SKM-1 (cell line): ENCODE measurements at regions not wholly inside any gene's neighbourhood (a gene's known extent, or its start where the extent isn't known, plus 50 kb on each side); places are given as distances from the start of the nearest gene placed in this dataset.

Source experiments
- DNase-seq: peaks from one replicate; lab custom pipeline; 2025; ENCODE audit not compliant: unreplicated experiment; lab: John Stamatoyannopoulos, UW

DNA sequence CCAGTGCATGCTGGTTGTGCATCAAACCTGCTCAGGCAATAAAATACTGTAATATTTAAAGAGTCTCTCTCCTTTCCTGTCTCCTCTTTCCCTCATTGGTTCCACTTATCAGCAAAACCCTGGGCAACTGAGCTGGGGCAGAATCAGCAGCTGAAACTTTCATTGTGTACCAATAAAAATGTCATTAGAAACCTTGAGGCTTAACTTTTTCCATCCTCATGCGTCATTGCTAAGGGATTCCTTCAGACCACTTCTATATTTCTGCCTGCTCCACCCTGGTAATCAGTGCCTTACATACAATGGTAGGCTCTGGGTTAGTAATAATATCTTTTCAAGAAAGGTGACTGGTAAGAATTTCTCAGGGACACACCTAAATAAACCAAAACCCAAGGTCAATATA, 880.3 kb downstream of the RPA4 start:
- DNase-seq = no peak

- no peak for DNase-seq
These were observed 882.9 kb downstream of the RPA4 start for GRCh38 chrX:97766501-97767095.

- no peak for DNase-seq
These were observed 903.6 kb downstream of the RPA4 start for GRCh38 chrX:97787311-97787710.

DNA sequence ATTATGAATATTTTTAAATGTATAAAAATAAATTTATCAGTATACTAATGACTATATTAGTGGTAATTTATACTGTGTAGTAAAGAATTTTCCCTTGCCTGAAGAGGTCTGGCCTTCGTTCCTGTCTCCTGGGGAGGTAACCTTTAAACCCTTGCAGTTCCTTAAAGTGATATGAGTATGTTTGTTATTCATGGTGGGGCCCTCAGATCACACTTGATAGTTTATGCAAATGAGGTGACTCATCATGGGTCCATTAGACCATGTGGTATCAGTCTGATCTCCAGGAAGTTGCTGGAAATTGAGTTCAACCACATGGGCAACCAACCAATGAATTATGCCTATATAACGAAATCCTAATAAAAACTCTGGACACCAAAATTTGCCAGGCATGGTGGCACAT, 904.1 kb downstream of the RPA4 start:
- no peak for DNase-seq

DNA sequence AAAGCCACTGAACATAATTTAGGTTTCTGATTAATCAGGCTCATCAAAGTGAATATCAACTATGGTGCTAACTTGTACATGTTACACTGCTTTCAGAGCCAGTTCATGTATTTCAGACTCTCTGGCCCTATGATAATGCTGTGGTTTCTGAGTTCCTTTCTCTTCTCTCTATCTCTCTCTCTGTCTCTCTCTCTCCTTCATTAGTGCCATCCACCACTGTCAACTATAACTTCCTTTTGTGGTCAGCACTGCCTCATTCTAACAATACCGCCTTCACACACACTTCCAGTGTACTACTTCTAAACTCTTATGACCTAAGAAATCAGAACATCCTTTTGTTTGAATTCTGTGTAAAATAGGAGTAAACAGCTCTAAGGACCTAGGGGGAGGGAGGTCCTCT, 907.1 kb downstream of the RPA4 start:
- DNase-seq = no peak

GRCh38 chrX:97797076-97797475, 913.4 kb downstream of the RPA4 start:
- no peak for DNase-seq

- DNase-seq = no peak
These were observed 922.5 kb downstream of the RPA4 start for GRCh38 chrX:97806238-97806637.

DNA sequence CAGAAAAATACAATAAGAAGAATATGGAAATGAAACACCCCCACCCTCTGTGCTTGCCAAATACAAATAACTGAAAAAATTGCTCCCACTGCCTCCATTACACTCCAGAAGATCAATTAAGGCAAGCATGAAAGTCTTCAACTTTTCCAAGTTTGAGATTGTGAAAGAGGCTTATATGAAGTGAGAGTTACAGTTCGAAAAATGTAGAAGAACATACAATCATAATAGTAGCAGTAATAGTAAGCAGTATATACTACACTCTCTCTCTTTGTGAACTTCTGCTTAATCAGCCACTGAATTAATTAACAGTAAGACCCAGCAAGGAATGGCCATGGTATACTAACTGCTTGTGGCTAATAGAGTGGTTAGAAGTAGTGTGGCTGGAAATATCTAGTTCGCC, 923.2 kb downstream of the RPA4 start:
- no peak for DNase-seq

DNA sequence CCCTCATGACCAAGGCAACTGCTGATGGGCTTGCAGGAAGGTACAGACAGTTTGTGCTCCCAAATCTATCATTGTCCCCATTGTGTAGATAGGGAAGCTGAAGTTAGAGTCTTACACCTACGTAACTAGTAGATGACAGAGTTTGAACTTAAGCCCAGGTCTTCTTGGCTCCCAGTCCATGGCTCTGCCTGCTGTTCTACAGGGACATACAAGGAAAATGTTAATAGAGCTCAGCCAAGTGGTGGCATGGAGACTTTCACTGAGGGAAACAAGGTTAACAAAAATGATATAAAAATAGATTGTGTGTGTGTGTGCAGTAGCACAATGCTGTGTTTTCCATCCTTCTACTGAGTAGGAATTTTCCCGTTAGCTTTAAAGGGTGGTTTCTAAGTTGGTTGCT, 936.5 kb downstream of the RPA4 start:
- no peak for DNase-seq

- DNase-seq = no peak
These were observed 944.8 kb downstream of the RPA4 start for GRCh38 chrX:97828471-97828870.

GRCh38 chrX:97835969-97836368, 952.3 kb downstream of the RPA4 start:
- no peak for DNase-seq

DNA sequence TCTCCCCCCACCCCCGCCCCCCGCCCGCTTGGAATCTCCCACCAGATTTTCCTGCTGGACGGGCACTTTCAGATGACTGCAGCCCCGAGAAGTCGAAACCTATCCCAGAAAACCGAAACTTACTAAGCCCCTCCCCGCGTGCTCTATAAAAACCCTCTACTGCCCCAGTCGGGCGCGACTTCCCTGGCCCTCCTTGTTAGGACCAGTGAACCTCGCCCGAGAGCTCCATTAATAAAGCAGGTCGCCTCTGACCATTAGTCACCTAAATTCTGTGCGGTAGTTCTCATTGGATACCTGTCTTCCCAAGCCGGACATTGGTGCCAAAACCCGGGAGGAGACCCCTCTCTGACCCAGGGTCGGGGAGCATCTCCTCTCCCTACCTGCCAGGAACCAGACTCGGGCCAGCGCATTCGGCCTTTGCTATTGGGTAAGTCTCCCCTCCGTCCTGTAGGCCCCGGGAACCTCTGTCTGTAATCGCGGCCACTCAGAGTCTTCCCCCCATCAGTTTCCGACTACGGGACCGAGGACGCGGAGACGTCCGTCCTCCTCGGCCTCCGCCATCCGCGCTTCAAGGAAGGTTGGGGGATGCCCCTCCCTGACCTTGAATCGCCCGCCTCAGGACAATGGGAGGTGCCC, 958.0 kb downstream of the RPA4 start:
- no peak for DNase-seq

DNA sequence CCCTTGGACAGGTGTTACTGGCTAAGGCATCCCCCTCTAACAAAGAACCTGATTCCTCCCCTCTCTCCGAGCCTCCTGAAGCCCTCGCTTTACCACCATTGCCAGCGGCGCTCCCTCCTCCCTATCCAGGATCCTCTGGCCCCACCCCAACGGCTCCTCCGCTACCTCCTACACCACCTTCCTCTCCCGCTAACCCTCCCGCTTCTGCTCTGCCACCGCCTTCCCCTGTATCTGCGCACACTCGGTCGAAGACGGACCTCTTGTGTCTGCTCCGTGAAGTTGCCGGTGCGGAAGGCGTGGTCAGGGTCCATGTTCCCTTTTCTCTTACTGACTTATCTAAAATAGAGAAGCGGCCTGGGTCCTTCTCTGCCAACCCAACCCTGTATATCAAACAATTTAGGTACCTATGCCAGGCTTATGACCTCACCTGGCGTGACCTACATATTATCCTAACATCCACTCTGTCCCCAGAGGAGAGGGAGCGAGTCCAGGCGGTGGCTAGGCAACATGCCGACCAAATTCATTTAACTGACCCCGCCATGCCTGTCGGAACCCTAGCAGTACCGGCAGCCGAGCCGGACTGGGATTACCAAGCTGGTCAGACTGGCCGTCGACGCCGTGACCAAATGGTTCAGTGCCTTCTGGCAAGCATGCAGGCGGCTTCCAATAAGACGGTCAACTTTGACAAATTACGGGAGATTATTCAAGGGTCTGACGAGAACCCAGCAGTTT, 958.9 kb downstream of the RPA4 start:
- no peak for DNase-seq

DNA sequence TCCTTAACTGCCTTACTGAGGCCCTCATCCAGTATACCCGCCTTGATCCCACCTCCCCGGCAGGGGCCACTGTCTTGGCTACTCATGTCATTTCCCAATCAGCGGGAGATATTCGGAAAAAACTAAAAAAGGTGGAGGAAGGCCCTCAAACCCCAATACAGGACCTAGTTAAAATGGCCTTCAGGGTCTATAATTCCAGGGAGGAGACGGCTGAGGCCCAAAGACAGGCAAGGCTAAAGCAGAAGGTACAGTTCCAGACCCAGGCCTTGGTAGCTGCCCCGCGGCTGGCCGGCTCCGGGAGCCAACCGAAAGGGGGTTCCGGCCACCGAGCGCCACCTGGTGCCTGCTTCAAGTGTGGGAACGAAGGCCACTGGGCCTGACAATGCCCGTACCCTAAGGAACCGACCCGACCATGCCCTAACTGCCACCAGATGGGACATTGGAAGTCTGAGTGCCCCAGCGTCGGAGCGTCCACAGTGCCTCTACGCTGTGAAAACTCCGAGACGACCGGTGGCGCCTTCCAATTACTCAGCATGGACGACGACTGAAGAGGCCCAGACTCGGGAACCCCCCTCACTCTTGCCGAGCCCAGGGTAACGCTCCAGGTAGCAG, 959.6 kb downstream of the RPA4 start:
- no peak for DNase-seq

- no peak for DNase-seq
These were observed 960.5 kb downstream of the RPA4 start for GRCh38 chrX:97844161-97844560.

GRCh38 chrX:97844943-97845342, 961.2 kb downstream of the RPA4 start:
- DNase-seq = no peak

DNA sequence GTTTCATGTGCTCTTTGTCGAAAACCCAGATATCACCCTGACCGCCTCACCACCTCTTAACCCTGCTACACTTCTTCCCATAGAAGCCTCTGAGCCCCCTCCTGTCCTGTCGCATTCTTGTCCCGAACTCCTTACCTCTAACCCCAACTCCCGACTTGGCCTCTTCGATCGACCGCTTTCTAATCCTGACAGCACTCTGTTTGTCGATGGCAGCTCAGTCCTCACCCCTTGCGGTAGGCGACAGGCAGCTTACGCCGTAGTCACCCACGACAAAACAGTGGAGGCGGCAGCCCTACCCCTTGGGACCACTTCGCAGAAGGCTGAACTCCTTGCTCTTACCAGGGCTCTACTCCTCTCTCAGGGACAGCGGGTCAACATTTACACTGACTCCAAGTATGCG, 961.7 kb downstream of the RPA4 start:
- no peak for DNase-seq

DNA sequence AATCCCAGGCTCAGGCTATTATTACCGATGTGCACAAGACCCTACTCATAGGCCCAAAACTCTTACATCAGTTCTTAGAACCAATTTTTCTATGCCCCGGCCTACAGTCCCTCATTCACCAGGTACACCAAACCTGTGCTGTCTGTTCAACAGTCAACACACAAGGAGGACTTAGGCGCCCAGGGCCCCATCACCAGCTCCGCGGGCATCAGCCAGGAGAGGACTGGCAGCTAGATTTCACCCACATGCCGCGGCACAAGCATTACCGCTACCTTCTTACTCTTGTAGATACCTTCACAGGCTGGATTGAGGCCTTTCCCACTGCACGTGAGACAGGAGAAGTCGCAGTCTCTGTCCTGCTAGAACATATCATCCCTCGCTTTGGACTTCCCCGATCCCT, 962.5 kb downstream of the RPA4 start:
- DNase-seq = no peak

GRCh38 chrX:97846718-97847237, 963.1 kb downstream of the RPA4 start:
- no peak for DNase-seq

DNA sequence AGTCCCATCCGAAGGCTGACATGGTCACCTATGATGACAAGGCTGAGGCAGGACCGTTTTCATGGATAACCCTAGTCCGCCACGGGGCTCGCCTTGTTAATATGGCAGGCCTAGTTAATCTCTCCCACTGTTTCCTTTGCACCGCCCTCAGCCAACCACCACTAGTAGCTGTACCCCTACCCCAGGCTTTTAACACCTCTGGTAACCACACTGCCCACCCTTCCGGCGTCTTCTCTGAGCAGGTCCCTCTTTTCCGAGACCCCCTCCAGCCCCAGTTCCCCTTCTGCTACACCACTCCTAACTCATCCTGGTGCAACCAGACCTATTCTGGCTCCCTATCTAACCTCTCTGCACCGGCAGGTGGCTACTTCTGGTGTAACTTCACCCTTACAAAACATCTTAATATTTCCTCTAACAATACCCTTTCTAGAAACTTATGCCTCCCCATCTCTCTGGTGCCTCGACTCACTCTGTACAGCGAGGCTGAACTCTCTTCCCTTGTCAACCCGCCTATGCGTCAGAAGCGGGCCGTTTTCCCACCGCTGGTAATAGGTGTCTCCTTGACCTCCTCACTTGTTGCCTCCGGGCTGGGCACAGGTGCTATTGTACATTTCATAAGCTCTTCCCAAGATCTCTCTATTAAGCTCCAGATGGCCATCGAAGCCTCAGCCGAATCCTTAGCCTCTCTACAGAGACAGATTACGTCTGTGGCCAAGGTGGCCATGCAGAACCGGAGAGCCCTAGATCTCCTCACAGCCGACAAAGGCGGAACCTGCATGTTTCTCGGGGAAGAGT, 964.4 kb downstream of the RPA4 start:
- no peak for DNase-seq

GRCh38 chrX:97849951-97850350, 966.2 kb downstream of the RPA4 start:
- DNase-seq = no peak
